DND-41 (cell line): ENCODE measurements at regions not wholly inside any gene's neighbourhood (a gene's known extent, or its start where the extent isn't known, plus 50 kb on each side); places are given as distances from the start of the nearest gene placed in this dataset.
A peak's percentile ranks its signal among the peaks of the same experiment; 100 is the strongest.

Experiments used
- ATAC-seq: fragments of 200-7000 bp; cut with Tn5 transposase; 3 replicates; pipeline ENCODE4 v1.9.1; 2021; ENCODE audit warnings: low read depth; ENCODE audit not compliant: insufficient read depth
- DNase-seq: peaks from one replicate; pipeline ENCODE4 v3.0.0-alpha.2; 2020
- H2AFZ ChIP-seq: 2 replicates; pipeline ENCODE4 v1.6.0; 2012; ENCODE audit warnings: low read depth, low read length
- H3K27ac ChIP-seq: 2 replicates; pipeline ENCODE4 v1.5.1; 2012; ENCODE audit warnings: low read length, inconsistent platforms
- H3K27me3 ChIP-seq: fragments of 200-600 bp; sonication (generic); 2 replicates; pipeline ENCODE4 v1.6.0; 2012; ENCODE audit warnings: low read length, mild to moderate bottlenecking, inconsistent platforms; ENCODE audit not compliant: insufficient read depth, poor library complexity
- H3K36me3 ChIP-seq: 2 replicates; pipeline ENCODE4 v1.5.1; 2012; ENCODE audit warnings: low read length, inconsistent platforms; ENCODE audit not compliant: insufficient read depth
- H3K4me1 ChIP-seq: 2 replicates; pipeline ENCODE4 v1.5.1; 2012; ENCODE audit warnings: mild to moderate bottlenecking, low read length; ENCODE audit not compliant: insufficient read depth
- H3K4me2 ChIP-seq: 2 replicates; pipeline ENCODE4 v1.6.0; 2012; ENCODE audit warnings: mild to moderate bottlenecking, moderate library complexity, low read length, inconsistent platforms; ENCODE audit not compliant: insufficient read depth
- H3K4me3 ChIP-seq, 2 experiments: fragments of 200-600 bp in 1 of 2; shearing (Covaris generic) in 1 of 2; 2 replicates each; pipeline ENCODE4 v1.5.1; 2012 to 2016; ENCODE audit warnings: inconsistent platforms in 2 of 2, low read length in 2 of 2, mild to moderate bottlenecking in 2 of 2, low read depth in 1 of 2, moderate library complexity in 1 of 2
- H3K79me2 ChIP-seq: 2 replicates; pipeline ENCODE4 v1.6.0; 2012; ENCODE audit warnings: low read length, inconsistent platforms; ENCODE audit not compliant: insufficient read depth
- H3K9ac ChIP-seq: 2 replicates; pipeline ENCODE4 v1.6.0; 2012; ENCODE audit warnings: low read depth, mild to moderate bottlenecking, inconsistent platforms, low read length, moderate library complexity
- H3K9me3 ChIP-seq: 2 replicates; pipeline ENCODE4 v1.5.1; 2012; ENCODE audit warnings: low read length, moderate library complexity, mild to moderate bottlenecking, inconsistent platforms; ENCODE audit not compliant: insufficient read depth, severe bottlenecking
- H4K20me1 ChIP-seq: 2 replicates; pipeline ENCODE4 v1.6.0; 2012; ENCODE audit warnings: low read length; ENCODE audit not compliant: insufficient read depth
- EZH2 ChIP-seq: IDR thresholded peaks from 3 replicates; pipeline ENCODE4 v1.6.1; 2012; ENCODE audit warnings: borderline replicate concordance, low read depth, mild to moderate bottlenecking, moderate library complexity, low read length, inconsistent platforms; ENCODE audit not compliant: severe bottlenecking
- TF ChIP-seq, protein P1 (sequence below): IDR thresholded peaks from 2 replicates; pipeline ENCODE4 v1.5.1; 2012; ENCODE audit warnings: borderline replicate concordance, low read length, moderate library complexity, mild to moderate bottlenecking; ENCODE audit not compliant: poor library complexity, severe bottlenecking; ENCODE audit errors: extremely low read depth

- DNase-seq (no peak), ATAC-seq (no peak)
- Histone ChIP-seq H3K27ac (no peak overlapping the region), H3K4me2 (no peak overlapping the region), H3K9me3 (peaks cover 4% of the 10 kb centered on the region), H3K36me3 (no peaks in the 10 kb centered on the region), H2AFZ (no peak overlapping the region), H3K4me1 (peaks cover 4% of the 10 kb centered on the region), H3K79me2 (no peaks in the 10 kb centered on the region), H3K9ac (no peak overlapping the region), H4K20me1 (no peaks in the 10 kb centered on the region), H3K27me3 (no peaks in the 10 kb centered on the region), H3K4me3 (no peak overlapping the region)
- no peak for TF ChIP-seq EZH2
- TF ChIP-seq, protein P1, sequence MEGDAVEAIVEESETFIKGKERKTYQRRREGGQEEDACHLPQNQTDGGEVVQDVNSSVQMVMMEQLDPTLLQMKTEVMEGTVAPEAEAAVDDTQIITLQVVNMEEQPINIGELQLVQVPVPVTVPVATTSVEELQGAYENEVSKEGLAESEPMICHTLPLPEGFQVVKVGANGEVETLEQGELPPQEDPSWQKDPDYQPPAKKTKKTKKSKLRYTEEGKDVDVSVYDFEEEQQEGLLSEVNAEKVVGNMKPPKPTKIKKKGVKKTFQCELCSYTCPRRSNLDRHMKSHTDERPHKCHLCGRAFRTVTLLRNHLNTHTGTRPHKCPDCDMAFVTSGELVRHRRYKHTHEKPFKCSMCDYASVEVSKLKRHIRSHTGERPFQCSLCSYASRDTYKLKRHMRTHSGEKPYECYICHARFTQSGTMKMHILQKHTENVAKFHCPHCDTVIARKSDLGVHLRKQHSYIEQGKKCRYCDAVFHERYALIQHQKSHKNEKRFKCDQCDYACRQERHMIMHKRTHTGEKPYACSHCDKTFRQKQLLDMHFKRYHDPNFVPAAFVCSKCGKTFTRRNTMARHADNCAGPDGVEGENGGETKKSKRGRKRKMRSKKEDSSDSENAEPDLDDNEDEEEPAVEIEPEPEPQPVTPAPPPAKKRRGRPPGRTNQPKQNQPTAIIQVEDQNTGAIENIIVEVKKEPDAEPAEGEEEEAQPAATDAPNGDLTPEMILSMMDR: no peak
Observed at GRCh38 chr3:8319935-8320634, 181.5 kb upstream of the LMCD1 start.

GRCh38 chr3:8320711-8321458 is 180.7 kb upstream of the LMCD1 start:
- ATAC-seq: no peak
- no peak overlapping the region for H3K4me2 ChIP-seq
- no peak overlapping the region for H3K27ac ChIP-seq

GRCh38 chr3:8324747-8325146 is 176.9 kb upstream of the LMCD1 start:
- peak overlapping the region; percentile 43; the same call in 1 of the 2 replicates for H2AFZ ChIP-seq
- TF ChIP-seq, protein P1: peak; percentile 73
- no peak for TF ChIP-seq EZH2
- H3K27ac ChIP-seq: peak overlapping the region; percentile 49; the same call in 1 of the 2 replicates
- H3K4me3 ChIP-seq: no peak overlapping the region
- H3K9me3 ChIP-seq: peaks cover 4% of the 10 kb centered on the region
- no peaks in the 10 kb centered on the region for H3K79me2 ChIP-seq
- peak; percentile 94 for ATAC-seq
- H4K20me1 ChIP-seq: no peaks in the 10 kb centered on the region
- H3K4me1 ChIP-seq: peaks cover 10% of the 10 kb centered on the region
- no peaks in the 10 kb centered on the region for H3K27me3 ChIP-seq
- no peak overlapping the region for H3K4me2 ChIP-seq
- H3K9ac ChIP-seq: no peak overlapping the region
- DNase-seq: peak; percentile 59
- H3K36me3 ChIP-seq: no peaks in the 10 kb centered on the region

More at GRCh38 chr3:8320711-8321458, 180.7 kb upstream of the LMCD1 start:
- TF ChIP-seq, protein P1: no peak
- TF ChIP-seq EZH2: no peak
- Histone ChIP-seq H3K27me3 (no peaks in the 10 kb centered on the region), H3K4me1 (peaks cover 5% of the 10 kb centered on the region), H3K9ac (no peak overlapping the region), H4K20me1 (no peaks in the 10 kb centered on the region), H3K36me3 (no peaks in the 10 kb centered on the region), H3K4me3 (no peak overlapping the region), H3K9me3 (peaks cover 4% of the 10 kb centered on the region), H2AFZ (no peak overlapping the region), H3K79me2 (no peaks in the 10 kb centered on the region)
- DNase-seq: no peak
